Smooth muscle cell (in vitro differentiated cells): ENCODE measurements at regions not wholly inside any gene's neighbourhood (a gene's known extent, or its start where the extent isn't known, plus 50 kb on each side); places are given as distances from the start of the nearest gene placed in this dataset.

ENCODE experiments used
- DNase-seq: peaks from one replicate; lab custom pipeline; 2025; ENCODE audit not compliant: unreplicated experiment; lab: John Stamatoyannopoulos, UW
- H2AFZ ChIP-seq: fragments of 200-600 bp; sonication (generic); 2 replicates; pipeline ENCODE4 v1.6.0; 2016; ENCODE audit warnings: antibody characterized with exemption, low read depth, mild to moderate bottlenecking
- H3F3A ChIP-seq: fragments of 200-600 bp; sonication (generic); 2 replicates; pipeline ENCODE4 v1.6.0; 2017; ENCODE audit warnings: antibody characterized with exemption, low read depth
- H3K27ac ChIP-seq: fragments of 200-600 bp; sonication (generic); 2 replicates; pipeline ENCODE4 v1.5.1; 2016; ENCODE audit warnings: low read depth, mild to moderate bottlenecking
- H3K27me3 ChIP-seq: fragments of 200-600 bp; sonication (generic); 2 replicates; pipeline ENCODE4 v1.6.1; 2016; ENCODE audit warnings: low read depth, mild to moderate bottlenecking
- H3K36me3 ChIP-seq: fragments of 200-600 bp; sonication (generic); 2 replicates; pipeline ENCODE4 v1.5.1; 2016; ENCODE audit warnings: low read depth
- H3K4me1 ChIP-seq: fragments of 200-600 bp; sonication (generic); 2 replicates; pipeline ENCODE4 v1.5.1; 2016; ENCODE audit warnings: low read depth
- H3K4me2 ChIP-seq: fragments of 200-600 bp; sonication (generic); 2 replicates; pipeline ENCODE4 v1.6.0; 2016; ENCODE audit warnings: mild to moderate bottlenecking
- H3K4me3 ChIP-seq: fragments of 200-600 bp; sonication (generic); 2 replicates; pipeline ENCODE4 v1.5.1; 2016; ENCODE audit warnings: mild to moderate bottlenecking
- H3K79me2 ChIP-seq: fragments of 200-600 bp; sonication (generic); 2 replicates; pipeline ENCODE4 v1.6.0; 2016; ENCODE audit warnings: low read depth, mild to moderate bottlenecking
- H3K9ac ChIP-seq: fragments of 200-600 bp; sonication (generic); 2 replicates; pipeline ENCODE4 v1.6.0; 2016; ENCODE audit warnings: low read depth
- H3K9me3 ChIP-seq: fragments of 200-600 bp; sonication (generic); replicated peaks from 2 replicates; pipeline ENCODE4 v1.5.1; 2016; ENCODE audit warnings: low read depth
- H4K20me1 ChIP-seq: fragments of 200-600 bp; sonication (generic); 2 replicates; pipeline ENCODE4 v1.6.0; 2016; ENCODE audit warnings: low read depth
- WGBS: methylation state at CpG from one replicate; pipeline ENCODE4 v1.1.7; 2016; ENCODE audit warnings: low lambda C conversion rate; 5-methylcytosine and 5-hydroxymethylcytosine counted together
- TF ChIP-seq, protein P1 (sequence below): fragments of 200-600 bp; sonication (generic); IDR thresholded peaks from 2 replicates; pipeline ENCODE4 v1.5.1; 2017; ENCODE audit warnings: borderline replicate concordance, mild to moderate bottlenecking, antibody characterized with exemption; ENCODE audit not compliant: insufficient read depth, poor library complexity, severe bottlenecking

DNA sequence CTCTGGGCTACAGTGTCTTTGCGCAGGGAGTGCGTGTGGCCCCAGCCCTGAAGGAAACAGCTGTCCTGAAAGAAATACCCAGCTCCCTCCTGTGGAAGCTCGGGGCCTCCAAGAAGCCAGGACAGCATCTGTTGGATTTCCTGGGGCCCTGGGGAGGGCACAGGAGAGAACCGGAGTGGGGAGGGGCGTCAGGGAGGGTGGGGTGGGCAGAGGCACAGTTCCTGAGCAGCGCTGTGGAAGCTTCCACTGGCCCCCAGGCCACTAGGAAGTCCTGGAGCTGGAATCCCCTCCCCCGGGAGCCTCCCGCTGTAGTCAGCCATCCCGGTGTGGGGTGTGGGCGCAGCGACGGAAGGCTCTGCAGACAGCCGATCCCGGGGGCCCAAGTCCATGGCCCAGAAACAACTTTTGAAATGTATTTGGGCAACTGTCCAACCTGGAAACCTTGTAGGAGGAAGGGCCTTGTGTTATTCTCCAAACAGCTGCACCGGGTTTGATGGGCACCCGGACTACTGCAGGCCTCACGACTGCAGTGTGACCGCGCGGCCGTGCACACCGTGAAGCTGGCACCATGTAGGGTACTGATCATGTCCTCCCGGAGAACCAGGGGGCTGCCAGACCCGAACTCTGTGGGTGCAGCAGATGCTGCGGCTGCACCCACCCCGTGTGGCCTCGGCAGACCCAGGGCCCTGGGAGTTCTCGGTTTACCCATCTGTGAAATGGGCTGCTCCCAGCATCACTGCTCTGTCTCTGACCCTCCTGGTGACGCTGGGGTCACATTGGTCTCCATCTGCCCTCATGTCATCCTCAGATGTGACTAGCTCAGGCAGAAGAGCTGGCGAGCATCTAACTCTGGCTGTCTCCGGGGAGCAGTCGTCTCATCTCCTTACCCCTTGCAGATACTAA, 68.5 kb upstream of the HMX1 start:
- WGBS = 75% methylated on average over 32 of the region's 32 CpGs
- no peak overlapping the region for H3K4me2 ChIP-seq
- no peaks in the 10 kb centered on the region for H3K27me3 ChIP-seq
- no peak for DNase-seq
- H3K9me3 ChIP-seq = no peaks in the 10 kb centered on the region
- no peaks in the 10 kb centered on the region for H3K36me3 ChIP-seq
- H3K9ac ChIP-seq = no peak overlapping the region
- no peak overlapping the region for H3K4me3 ChIP-seq
- no peak overlapping the region for H2AFZ ChIP-seq
- H3K4me1 ChIP-seq = no peaks in the 10 kb centered on the region
- no peaks in the 10 kb centered on the region for H4K20me1 ChIP-seq
- H3K79me2 ChIP-seq = no peaks in the 10 kb centered on the region
- TF ChIP-seq, protein P1, sequence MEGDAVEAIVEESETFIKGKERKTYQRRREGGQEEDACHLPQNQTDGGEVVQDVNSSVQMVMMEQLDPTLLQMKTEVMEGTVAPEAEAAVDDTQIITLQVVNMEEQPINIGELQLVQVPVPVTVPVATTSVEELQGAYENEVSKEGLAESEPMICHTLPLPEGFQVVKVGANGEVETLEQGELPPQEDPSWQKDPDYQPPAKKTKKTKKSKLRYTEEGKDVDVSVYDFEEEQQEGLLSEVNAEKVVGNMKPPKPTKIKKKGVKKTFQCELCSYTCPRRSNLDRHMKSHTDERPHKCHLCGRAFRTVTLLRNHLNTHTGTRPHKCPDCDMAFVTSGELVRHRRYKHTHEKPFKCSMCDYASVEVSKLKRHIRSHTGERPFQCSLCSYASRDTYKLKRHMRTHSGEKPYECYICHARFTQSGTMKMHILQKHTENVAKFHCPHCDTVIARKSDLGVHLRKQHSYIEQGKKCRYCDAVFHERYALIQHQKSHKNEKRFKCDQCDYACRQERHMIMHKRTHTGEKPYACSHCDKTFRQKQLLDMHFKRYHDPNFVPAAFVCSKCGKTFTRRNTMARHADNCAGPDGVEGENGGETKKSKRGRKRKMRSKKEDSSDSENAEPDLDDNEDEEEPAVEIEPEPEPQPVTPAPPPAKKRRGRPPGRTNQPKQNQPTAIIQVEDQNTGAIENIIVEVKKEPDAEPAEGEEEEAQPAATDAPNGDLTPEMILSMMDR = no peak
- H3F3A ChIP-seq = no peaks in the 10 kb centered on the region
- H3K27ac ChIP-seq = no peak overlapping the region

DNA sequence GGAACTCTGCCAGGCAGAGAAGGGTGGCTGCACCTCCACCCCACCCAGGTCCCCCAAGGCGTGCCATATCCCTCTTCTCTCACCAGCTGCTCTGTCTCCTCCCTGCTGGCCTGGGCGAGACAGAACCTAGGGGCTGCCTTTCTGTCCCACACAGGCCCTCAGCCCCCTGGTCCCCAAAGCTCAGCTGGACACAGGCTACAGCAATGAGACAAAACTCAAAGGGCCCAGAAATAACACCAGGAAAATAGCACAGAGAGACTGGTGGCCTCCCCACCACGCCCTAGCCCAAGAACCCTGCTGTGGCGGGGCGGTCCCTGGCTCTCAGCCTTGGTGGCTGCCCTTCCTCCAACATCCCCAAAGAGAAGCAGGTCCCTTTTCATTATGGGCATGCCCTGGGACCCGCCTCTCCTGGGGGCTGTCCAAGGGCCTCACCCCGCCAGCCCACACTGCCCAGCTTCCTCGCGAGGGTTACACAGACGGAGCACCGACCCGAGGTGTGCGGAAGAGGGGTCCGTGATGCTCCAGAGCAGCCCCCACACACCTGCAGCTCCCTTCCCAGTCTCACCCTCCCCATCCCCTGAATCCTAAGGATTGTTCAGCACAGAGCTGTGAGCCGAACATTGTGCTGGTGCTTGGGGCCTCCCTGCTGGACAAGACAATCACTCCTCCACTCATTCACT, 67.7 kb upstream of the HMX1 start:
- Histone ChIP-seq H3F3A (no peaks in the 10 kb centered on the region), H3K27me3 (no peaks in the 10 kb centered on the region), H3K36me3 (no peaks in the 10 kb centered on the region), H3K4me2 (no peak overlapping the region), H3K9me3 (no peaks in the 10 kb centered on the region), H3K9ac (no peak overlapping the region), H2AFZ (no peak overlapping the region), H3K79me2 (no peaks in the 10 kb centered on the region), H3K4me3 (no peak overlapping the region), H4K20me1 (no peaks in the 10 kb centered on the region), H3K27ac (no peak overlapping the region), H3K4me1 (no peaks in the 10 kb centered on the region)
- WGBS = 78% methylated on average over 14 of the region's 15 CpGs
- TF ChIP-seq, protein P1 = no peak
- DNase-seq = no peak

DNA sequence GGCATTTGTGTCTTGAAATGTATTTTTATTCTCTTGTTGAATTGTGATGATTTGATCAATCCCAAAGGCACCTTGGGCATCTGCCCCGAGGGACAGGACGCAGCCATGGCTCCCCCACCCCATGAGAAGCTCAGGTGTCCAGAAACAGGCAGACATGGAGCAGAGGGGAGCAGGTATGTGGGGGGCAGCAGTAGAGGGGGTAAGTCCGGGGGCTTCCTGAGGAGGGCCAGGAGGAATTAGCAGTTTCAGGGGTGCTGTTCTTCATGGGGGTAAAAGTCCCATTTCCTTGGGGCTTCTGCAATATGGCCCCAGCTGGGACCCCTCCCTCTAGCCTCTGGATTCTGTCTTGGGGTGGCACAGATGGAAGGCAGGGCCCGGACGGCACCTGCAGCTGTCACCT, 67.0 kb upstream of the HMX1 start:
- H3K4me1 ChIP-seq = no peaks in the 10 kb centered on the region
- no peaks in the 10 kb centered on the region for H3F3A ChIP-seq
- no peak overlapping the region for H3K27ac ChIP-seq
- H3K79me2 ChIP-seq = no peaks in the 10 kb centered on the region
- no peaks in the 10 kb centered on the region for H3K9me3 ChIP-seq
- TF ChIP-seq, protein P1 = no peak
- no peak overlapping the region for H3K4me2 ChIP-seq
- DNase-seq = no peak
- H2AFZ ChIP-seq = no peak overlapping the region
- no peak overlapping the region for H3K4me3 ChIP-seq
- WGBS = 89% methylated on average over 5 of the region's 5 CpGs
- H3K9ac ChIP-seq = no peak overlapping the region
- H3K27me3 ChIP-seq = no peaks in the 10 kb centered on the region
- H4K20me1 ChIP-seq = no peaks in the 10 kb centered on the region
- no peaks in the 10 kb centered on the region for H3K36me3 ChIP-seq
